B cell (primary cell): ENCODE measurements at regions not wholly inside any gene's neighbourhood (a gene's known extent, or its start where the extent isn't known, plus 50 kb on each side); places are given as distances from the start of the nearest gene placed in this dataset.

Experiments used
- ATAC-seq: fragments of 200-7000 bp; cut with Tn5 transposase; one replicate; pipeline ENCODE4 v1.10.0; 2021; ENCODE audit warnings: low read depth, mild to moderate bottlenecking, moderate number of reproducible peaks, moderate library complexity
- CTCF ChIA-PET: fragments of 350-600 bp; sonication (Branson Sonifier 250); formaldehyde crosslinking; loops from one replicate; lab custom pipeline; 2021; ENCODE audit warnings: antibody characterized with exemption, inconsistent platforms; lab: Charles Lee
- POLR2A ChIA-PET: fragments of 350-600 bp; sonication (Branson Sonifier 250); formaldehyde crosslinking; loops from one replicate; lab custom pipeline; 2021; ENCODE audit warnings: antibody characterized with exemption; lab: Charles Lee
- DNase-seq: peaks from one replicate; pipeline ENCODE4 v3.0.0; 2013
- H2AFZ ChIP-seq: 2 replicates; pipeline ENCODE4 v1.6.1; 2012; ENCODE audit warnings: mild to moderate bottlenecking, low read depth, low read length; ENCODE audit not compliant: insufficient read depth, poor library complexity, severe bottlenecking
- H3K27ac ChIP-seq, 2 donors: 1 replicate in 1 of 2; 2 replicates in 1 of 2; pipeline ENCODE4 v1.5.1; 2012 to 2013; ENCODE audit warnings: low read length in 2 of 2, mild to moderate bottlenecking in 2 of 2, moderate library complexity in 1 of 2
- H3K27me3 ChIP-seq, 4 experiments: fragments of 200-600 bp in 1 of 4; sonication (generic) in 1 of 4; replicated peaks in 1 of 4; 1 replicate in 2 of 4; 2 replicates in 2 of 4; pipeline versions ENCODE4 v1.6.1 to v1.7.0; 2013 to 2016; ENCODE audit warnings: low read length in 3 of 4, mild to moderate bottlenecking in 2 of 4, mixed read lengths in 1 of 4, moderate library complexity in 1 of 4; ENCODE audit not compliant: insufficient read depth in 4 of 4, control insufficient read depth in 3 of 4; ENCODE audit errors: control extremely low read depth in 1 of 4
- H3K36me3 ChIP-seq, 2 experiments: replicated peaks in 1 of 2; 1 replicate in 1 of 2; 2 replicates in 1 of 2; pipeline versions ENCODE4 v1.6.1 to v1.7.1; 2013; ENCODE audit warnings: low read length in 1 of 2; ENCODE audit not compliant: insufficient read depth in 2 of 2, control insufficient read depth in 1 of 2; ENCODE audit errors: control extremely low read depth in 1 of 2, extremely low read depth in 1 of 2
- H3K4me1 ChIP-seq, 2 donors: fragments of 200-600 bp in 1 of 2; sonication (generic) in 1 of 2; 1 replicate in 1 of 2; 2 replicates in 1 of 2; pipeline versions ENCODE4 v1.5.1 to v1.6.1; 2013 to 2017; ENCODE audit warnings: low read length in 2 of 2; ENCODE audit not compliant: control insufficient read depth in 2 of 2, insufficient read depth in 2 of 2
- H3K4me2 ChIP-seq: replicated peaks from 2 replicates; pipeline ENCODE3; 2012; ENCODE audit warnings: mild to moderate bottlenecking, low read depth, low read length; ENCODE audit not compliant: poor library complexity, severe bottlenecking
- H3K4me3 ChIP-seq, 5 experiments: fragments of 200-600 bp in 1 of 5; sonication (generic) in 1 of 5; 1 replicate in 3 of 5; 2 replicates in 2 of 5; pipeline versions ENCODE4 v1.5.1 to v1.7.0; 2011 to 2016; ENCODE audit warnings: low read length in 4 of 5, mild to moderate bottlenecking in 4 of 5, low read depth in 2 of 5, control low read depth in 1 of 5, moderate library complexity in 1 of 5; ENCODE audit not compliant: insufficient read depth in 1 of 5; ENCODE audit errors: control extremely low read depth in 1 of 5, extremely low read depth in 1 of 5
- H3K79me2 ChIP-seq: fragments of 200-600 bp; sonication (generic); one replicate; pipeline ENCODE4 v1.6.0; 2016; ENCODE audit warnings: low read length; ENCODE audit not compliant: control insufficient read depth, insufficient read depth
- H3K9ac ChIP-seq: fragments of 200-600 bp; sonication (generic); 2 replicates; pipeline ENCODE4 v1.6.1; 2017; ENCODE audit warnings: mild to moderate bottlenecking, low read length, moderate library complexity
- H3K9me3 ChIP-seq, 3 donors: one replicate each; pipeline versions ENCODE4 v1.6.1 to v1.7.1; 2013; ENCODE audit warnings: low read length in 2 of 3; ENCODE audit not compliant: control insufficient read depth in 2 of 3, insufficient read depth in 1 of 3; ENCODE audit errors: control extremely low read depth in 1 of 3
- H4K20me1 ChIP-seq: 2 replicates; pipeline ENCODE4 v1.6.0; 2012; ENCODE audit warnings: mild to moderate bottlenecking, low read length; ENCODE audit not compliant: insufficient read depth, control insufficient read depth, poor library complexity, severe bottlenecking
- H3K27ac Mint-ChIP-seq: one replicate; pipeline ENCODE4 v1.8.0; 2021; ENCODE audit warnings: mixed read lengths
- H3K27me3 Mint-ChIP-seq: one replicate; pipeline ENCODE4 v1.8.0; 2021; ENCODE audit warnings: mixed read lengths
- H3K4me1 Mint-ChIP-seq: one replicate; pipeline ENCODE4 v1.8.0; 2021; ENCODE audit warnings: mixed read lengths
- H3K4me3 Mint-ChIP-seq: one replicate; pipeline ENCODE4 v1.8.0; 2021; ENCODE audit warnings: mixed read lengths
- H3K9me3 Mint-ChIP-seq: one replicate; pipeline ENCODE4 v1.8.0; 2022; ENCODE audit warnings: mixed read lengths; ENCODE audit not compliant: insufficient read depth
- CTCF ChIP-seq: fragments of 200-600 bp; IDR thresholded peaks from one replicate; pipeline ENCODE4 v1.8.0; 2022; ENCODE audit warnings: antibody characterized with exemption, mild to moderate bottlenecking
- EZH2 ChIP-seq: IDR thresholded peaks from 2 replicates; pipeline ENCODE4 v1.6.1; 2012; ENCODE audit warnings: borderline replicate concordance, low read depth, mild to moderate bottlenecking, moderate library complexity, low read length; ENCODE audit not compliant: insufficient read depth, poor library complexity, severe bottlenecking
- WGBS: methylation state at CpG from one replicate; pipeline ENCODE4 v1.1.5; 2013; ENCODE audit warnings: missing lambda C conversion rate; ENCODE audit not compliant: insufficient coverage; 5-methylcytosine and 5-hydroxymethylcytosine counted together
- intact Hi-C: fragments of 100-400 bp; cut with micrococcal nuclease; formaldehyde crosslinking; loops from one replicate; pipeline ENCODE4 v1.10.0; 2022

- DNase-seq (no peak), ATAC-seq (no peak)
- Mint-ChIP-seq H3K4me3 (no peak overlapping the region), H3K9me3 (peaks cover 5% of the 10 kb centered on the region), H3K4me1 (no peaks in the 10 kb centered on the region), H3K27ac (no peak overlapping the region), H3K27me3 (peaks cover 4% of the 10 kb centered on the region)
- Histone ChIP-seq H3K9me3 (peaks cover 0 to 3% (median 1%) of the 10 kb centered on the region in 3 donors), H3K4me3 (no peak overlapping the region), H3K4me1 (no peaks in the 10 kb centered on the region), H3K79me2 (no peaks in the 10 kb centered on the region), H3K9ac (no peak overlapping the region), H3K27me3 (no peaks in the 10 kb centered on the region), H3K36me3 (no peaks in the 10 kb centered on the region), H4K20me1 (no peaks in the 10 kb centered on the region), H3K27ac (no peak overlapping the region), H2AFZ (no peak overlapping the region), H3K4me2 (no peak overlapping the region)
- no peak for TF ChIP-seq EZH2
- TF ChIP-seq CTCF: no peak
- ChIA-PET POLR2A (no interaction called here), CTCF (no interaction called here)
- WGBS: no CpG with 5 or more reads among the region's 10 CpGs
- intact Hi-C loops: no loop called here
Observed at GRCh38 chr5:126054577-126055347, 368.4 kb upstream of the GRAMD2B start.

- no CpG with 5 or more reads among the region's 2 CpGs for WGBS
- no peak for TF ChIP-seq CTCF
- TF ChIP-seq EZH2: no peak
- Mint-ChIP-seq H3K27me3 (peaks cover 4% of the 10 kb centered on the region), H3K4me3 (no peak overlapping the region), H3K27ac (no peak overlapping the region), H3K4me1 (no peaks in the 10 kb centered on the region), H3K9me3 (peaks cover 5% of the 10 kb centered on the region)
- ChIA-PET POLR2A (no interaction called here), CTCF (no interaction called here)
- no peak overlapping the region for H3K9ac ChIP-seq
- no peak overlapping the region for H3K4me3 ChIP-seq
- H3K36me3 ChIP-seq: no peaks in the 10 kb centered on the region
- H3K27me3 ChIP-seq: no peaks in the 10 kb centered on the region
- H4K20me1 ChIP-seq: no peaks in the 10 kb centered on the region
- intact Hi-C loops: no loop called here
- no peak overlapping the region for H3K4me2 ChIP-seq
- no peaks in the 10 kb centered on the region for H3K4me1 ChIP-seq
- H3K27ac ChIP-seq: no peak overlapping the region
- H3K79me2 ChIP-seq: no peaks in the 10 kb centered on the region
- peaks cover 0 to 3% (median 1%) of the 10 kb centered on the region in 3 donors for H3K9me3 ChIP-seq
- H2AFZ ChIP-seq: no peak overlapping the region
- no peak for ATAC-seq
- no peak for DNase-seq
Observed at GRCh38 chr5:126055348-126055729, 367.9 kb upstream of the GRAMD2B start.
